HG02759 (cell line): ENCODE measurements at regions not wholly inside any gene's neighbourhood (a gene's known extent, or its start where the extent isn't known, plus 50 kb on each side); places are given as distances from the start of the nearest gene placed in this dataset.
"Not testable (repeated sequence)": the region's sequence is repeated elsewhere in the genome, so short reads cannot be mapped to it uniquely, and the experiment has no call there.

Source experiments
- ATAC-seq: cut with Tn5 transposase; IDR thresholded peaks from one replicate; pipeline ENCODE4 v1.9.1; 2021; ENCODE audit warnings: mild to moderate bottlenecking, moderate library complexity; ENCODE audit not compliant: unreplicated experiment

GRCh38 chr4:118502967-118503366, 150.2 kb upstream of the PRSS12 start:
- not testable (repeated sequence) for ATAC-seq

GRCh38 chr4:118504927-118505326, 152.1 kb upstream of the PRSS12 start:
- ATAC-seq = not testable (repeated sequence)

- not testable (repeated sequence) for ATAC-seq
Measured at GRCh38 chr4:118505491-118505890, 152.7 kb upstream of the PRSS12 start.

- not testable (repeated sequence) for ATAC-seq
Measured at GRCh38 chr4:118512870-118513269, 160.1 kb upstream of the PRSS12 start.

GRCh38 chr4:118514332-118514731, 161.5 kb upstream of the PRSS12 start:
- not testable (repeated sequence) for ATAC-seq

GRCh38 chr4:118516107-118516506, 163.3 kb upstream of the PRSS12 start:
- not testable (repeated sequence) for ATAC-seq

- not testable (repeated sequence) for ATAC-seq
Measured at GRCh38 chr4:118530107-118530506, 155.1 kb upstream of the METTL14 start.

GRCh38 chr4:118531947-118532346, 153.2 kb upstream of the METTL14 start:
- ATAC-seq = not testable (repeated sequence)

GRCh38 chr4:118535788-118536187, 149.4 kb upstream of the METTL14 start:
- ATAC-seq = not testable (repeated sequence)

- ATAC-seq = not testable (repeated sequence)
Measured at GRCh38 chr4:118539412-118540077, 145.6 kb upstream of the METTL14 start.

- not testable (repeated sequence) for ATAC-seq
Measured at GRCh38 chr4:118556576-118556975, 128.6 kb upstream of the METTL14 start.

GRCh38 chr4:118557298-118557851, 127.8 kb upstream of the METTL14 start:
- ATAC-seq = no peak

- ATAC-seq = not testable (repeated sequence)
Measured at GRCh38 chr4:118558188-118558587, 127.0 kb upstream of the METTL14 start.

- not testable (repeated sequence) for ATAC-seq
Measured at GRCh38 chr4:118561559-118561958, 123.6 kb upstream of the METTL14 start.

- peak; percentile 82 for ATAC-seq
Measured at GRCh38 chr4:118566003-118566513, 119.1 kb upstream of the METTL14 start.

GRCh38 chr4:118572991-118573390, 112.2 kb upstream of the METTL14 start:
- not testable (repeated sequence) for ATAC-seq

- ATAC-seq = not testable (repeated sequence)
Measured at GRCh38 chr4:118574251-118574913, 110.8 kb upstream of the METTL14 start.

GRCh38 chr4:118575057-118575456, 110.1 kb upstream of the METTL14 start:
- ATAC-seq = not testable (repeated sequence)

- not testable (repeated sequence) for ATAC-seq
Measured at GRCh38 chr4:118575726-118576125, 109.5 kb upstream of the METTL14 start.

GRCh38 chr4:118576709-118577219, 108.4 kb upstream of the METTL14 start:
- ATAC-seq = not testable (repeated sequence)

GRCh38 chr4:118585015-118585414, 100.2 kb upstream of the METTL14 start:
- ATAC-seq = no peak
